H1 (cell line): ENCODE measurements at regions not wholly inside any gene's neighbourhood (a gene's known extent, or its start where the extent isn't known, plus 50 kb on each side); places are given as distances from the start of the nearest gene placed in this dataset.

Experiments
- KDM1A ChIP-seq: fragments of 200-600, 300-600 bp; sonication (generic); IDR thresholded peaks from 2 replicates; pipeline ENCODE4 v1.7.1; 2016; ENCODE audit warnings: mild to moderate bottlenecking, low read length, borderline replicate concordance
- KDM5A ChIP-seq: fragments of 200-600 bp; IDR thresholded peaks from 2 replicates; pipeline ENCODE4 v1.7.1; 2012; ENCODE audit warnings: mild to moderate bottlenecking, low read length, inconsistent platforms, mixed read lengths
- SP2 ChIP-seq: IDR thresholded peaks from 2 replicates; pipeline ENCODE4 v1.6.1; 2012; ENCODE audit warnings: mild to moderate bottlenecking, low read length, inconsistent platforms
- TF ChIP-seq, protein P1 (sequence below): fragments of 300-600 bp; sonication (generic); IDR thresholded peaks from 2 replicates; pipeline ENCODE4 v1.7.1; 2012; ENCODE audit warnings: low read length, moderate library complexity, mild to moderate bottlenecking, inconsistent platforms; ENCODE audit not compliant: insufficient replicate concordance
- TF ChIP-seq, protein P2 (sequence below): IDR thresholded peaks from 2 replicates; pipeline ENCODE4 v1.6.1; 2012; ENCODE audit warnings: inconsistent platforms

DNA sequence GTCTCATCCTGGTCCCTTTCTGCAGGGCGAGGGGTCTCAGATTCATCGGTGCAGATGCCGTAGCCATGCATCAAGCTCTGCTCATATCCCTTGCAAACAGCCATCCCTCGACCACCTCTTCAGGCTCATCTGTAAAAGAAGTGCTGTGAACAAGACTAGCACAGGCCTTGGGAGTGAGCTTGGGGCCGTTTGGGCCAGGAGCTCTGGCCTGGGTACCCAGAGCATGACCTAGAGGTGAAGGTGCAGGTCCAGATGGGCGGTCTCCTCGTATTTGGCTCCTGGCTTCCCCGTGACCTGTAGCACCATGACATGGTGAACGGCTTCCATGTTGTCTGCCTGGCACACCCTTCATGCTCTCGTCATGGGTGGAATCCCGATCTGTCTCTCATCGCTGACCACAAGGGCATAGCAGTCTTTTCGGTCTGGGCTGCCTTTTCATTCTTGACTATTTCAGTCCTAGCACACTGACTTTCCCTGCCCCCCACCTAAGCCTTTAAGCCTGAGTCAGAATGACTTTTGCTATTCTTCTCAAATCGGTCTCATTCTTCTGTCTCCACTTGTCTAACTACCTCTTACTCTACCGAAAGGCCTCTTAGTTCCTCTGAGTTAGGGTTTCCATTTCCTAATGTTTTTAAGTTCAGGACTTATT lies 216.0 kb downstream of the FOXL1 start (continued):
- TF ChIP-seq KDM1A, result no peak
- no peak for TF ChIP-seq KDM5A
- no peak for TF ChIP-seq SP2
- TF ChIP-seq, protein P1, sequence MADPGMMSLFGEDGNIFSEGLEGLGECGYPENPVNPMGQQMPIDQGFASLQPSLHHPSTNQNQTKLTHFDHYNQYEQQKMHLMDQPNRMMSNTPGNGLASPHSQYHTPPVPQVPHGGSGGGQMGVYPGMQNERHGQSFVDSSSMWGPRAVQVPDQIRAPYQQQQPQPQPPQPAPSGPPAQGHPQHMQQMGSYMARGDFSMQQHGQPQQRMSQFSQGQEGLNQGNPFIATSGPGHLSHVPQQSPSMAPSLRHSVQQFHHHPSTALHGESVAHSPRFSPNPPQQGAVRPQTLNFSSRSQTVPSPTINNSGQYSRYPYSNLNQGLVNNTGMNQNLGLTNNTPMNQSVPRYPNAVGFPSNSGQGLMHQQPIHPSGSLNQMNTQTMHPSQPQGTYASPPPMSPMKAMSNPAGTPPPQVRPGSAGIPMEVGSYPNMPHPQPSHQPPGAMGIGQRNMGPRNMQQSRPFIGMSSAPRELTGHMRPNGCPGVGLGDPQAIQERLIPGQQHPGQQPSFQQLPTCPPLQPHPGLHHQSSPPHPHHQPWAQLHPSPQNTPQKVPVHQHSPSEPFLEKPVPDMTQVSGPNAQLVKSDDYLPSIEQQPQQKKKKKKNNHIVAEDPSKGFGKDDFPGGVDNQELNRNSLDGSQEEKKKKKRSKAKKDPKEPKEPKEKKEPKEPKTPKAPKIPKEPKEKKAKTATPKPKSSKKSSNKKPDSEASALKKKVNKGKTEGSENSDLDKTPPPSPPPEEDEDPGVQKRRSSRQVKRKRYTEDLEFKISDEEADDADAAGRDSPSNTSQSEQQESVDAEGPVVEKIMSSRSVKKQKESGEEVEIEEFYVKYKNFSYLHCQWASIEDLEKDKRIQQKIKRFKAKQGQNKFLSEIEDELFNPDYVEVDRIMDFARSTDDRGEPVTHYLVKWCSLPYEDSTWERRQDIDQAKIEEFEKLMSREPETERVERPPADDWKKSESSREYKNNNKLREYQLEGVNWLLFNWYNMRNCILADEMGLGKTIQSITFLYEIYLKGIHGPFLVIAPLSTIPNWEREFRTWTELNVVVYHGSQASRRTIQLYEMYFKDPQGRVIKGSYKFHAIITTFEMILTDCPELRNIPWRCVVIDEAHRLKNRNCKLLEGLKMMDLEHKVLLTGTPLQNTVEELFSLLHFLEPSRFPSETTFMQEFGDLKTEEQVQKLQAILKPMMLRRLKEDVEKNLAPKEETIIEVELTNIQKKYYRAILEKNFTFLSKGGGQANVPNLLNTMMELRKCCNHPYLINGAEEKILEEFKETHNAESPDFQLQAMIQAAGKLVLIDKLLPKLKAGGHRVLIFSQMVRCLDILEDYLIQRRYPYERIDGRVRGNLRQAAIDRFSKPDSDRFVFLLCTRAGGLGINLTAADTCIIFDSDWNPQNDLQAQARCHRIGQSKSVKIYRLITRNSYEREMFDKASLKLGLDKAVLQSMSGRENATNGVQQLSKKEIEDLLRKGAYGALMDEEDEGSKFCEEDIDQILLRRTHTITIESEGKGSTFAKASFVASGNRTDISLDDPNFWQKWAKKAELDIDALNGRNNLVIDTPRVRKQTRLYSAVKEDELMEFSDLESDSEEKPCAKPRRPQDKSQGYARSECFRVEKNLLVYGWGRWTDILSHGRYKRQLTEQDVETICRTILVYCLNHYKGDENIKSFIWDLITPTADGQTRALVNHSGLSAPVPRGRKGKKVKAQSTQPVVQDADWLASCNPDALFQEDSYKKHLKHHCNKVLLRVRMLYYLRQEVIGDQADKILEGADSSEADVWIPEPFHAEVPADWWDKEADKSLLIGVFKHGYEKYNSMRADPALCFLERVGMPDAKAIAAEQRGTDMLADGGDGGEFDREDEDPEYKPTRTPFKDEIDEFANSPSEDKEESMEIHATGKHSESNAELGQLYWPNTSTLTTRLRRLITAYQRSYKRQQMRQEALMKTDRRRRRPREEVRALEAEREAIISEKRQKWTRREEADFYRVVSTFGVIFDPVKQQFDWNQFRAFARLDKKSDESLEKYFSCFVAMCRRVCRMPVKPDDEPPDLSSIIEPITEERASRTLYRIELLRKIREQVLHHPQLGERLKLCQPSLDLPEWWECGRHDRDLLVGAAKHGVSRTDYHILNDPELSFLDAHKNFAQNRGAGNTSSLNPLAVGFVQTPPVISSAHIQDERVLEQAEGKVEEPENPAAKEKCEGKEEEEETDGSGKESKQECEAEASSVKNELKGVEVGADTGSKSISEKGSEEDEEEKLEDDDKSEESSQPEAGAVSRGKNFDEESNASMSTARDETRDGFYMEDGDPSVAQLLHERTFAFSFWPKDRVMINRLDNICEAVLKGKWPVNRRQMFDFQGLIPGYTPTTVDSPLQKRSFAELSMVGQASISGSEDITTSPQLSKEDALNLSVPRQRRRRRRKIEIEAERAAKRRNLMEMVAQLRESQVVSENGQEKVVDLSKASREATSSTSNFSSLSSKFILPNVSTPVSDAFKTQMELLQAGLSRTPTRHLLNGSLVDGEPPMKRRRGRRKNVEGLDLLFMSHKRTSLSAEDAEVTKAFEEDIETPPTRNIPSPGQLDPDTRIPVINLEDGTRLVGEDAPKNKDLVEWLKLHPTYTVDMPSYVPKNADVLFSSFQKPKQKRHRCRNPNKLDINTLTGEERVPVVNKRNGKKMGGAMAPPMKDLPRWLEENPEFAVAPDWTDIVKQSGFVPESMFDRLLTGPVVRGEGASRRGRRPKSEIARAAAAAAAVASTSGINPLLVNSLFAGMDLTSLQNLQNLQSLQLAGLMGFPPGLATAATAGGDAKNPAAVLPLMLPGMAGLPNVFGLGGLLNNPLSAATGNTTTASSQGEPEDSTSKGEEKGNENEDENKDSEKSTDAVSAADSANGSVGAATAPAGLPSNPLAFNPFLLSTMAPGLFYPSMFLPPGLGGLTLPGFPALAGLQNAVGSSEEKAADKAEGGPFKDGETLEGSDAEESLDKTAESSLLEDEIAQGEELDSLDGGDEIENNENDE, result no peak
- TF ChIP-seq, protein P2, sequence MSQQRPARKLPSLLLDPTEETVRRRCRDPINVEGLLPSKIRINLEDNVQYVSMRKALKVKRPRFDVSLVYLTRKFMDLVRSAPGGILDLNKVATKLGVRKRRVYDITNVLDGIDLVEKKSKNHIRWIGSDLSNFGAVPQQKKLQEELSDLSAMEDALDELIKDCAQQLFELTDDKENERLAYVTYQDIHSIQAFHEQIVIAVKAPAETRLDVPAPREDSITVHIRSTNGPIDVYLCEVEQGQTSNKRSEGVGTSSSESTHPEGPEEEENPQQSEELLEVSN, result no peak
